ENCODE measurements at regions not wholly inside any gene's neighbourhood (a gene's known extent, or its start where the extent isn't known, plus 50 kb on each side); places are given as distances from the start of the nearest gene placed in this dataset.

DNA sequence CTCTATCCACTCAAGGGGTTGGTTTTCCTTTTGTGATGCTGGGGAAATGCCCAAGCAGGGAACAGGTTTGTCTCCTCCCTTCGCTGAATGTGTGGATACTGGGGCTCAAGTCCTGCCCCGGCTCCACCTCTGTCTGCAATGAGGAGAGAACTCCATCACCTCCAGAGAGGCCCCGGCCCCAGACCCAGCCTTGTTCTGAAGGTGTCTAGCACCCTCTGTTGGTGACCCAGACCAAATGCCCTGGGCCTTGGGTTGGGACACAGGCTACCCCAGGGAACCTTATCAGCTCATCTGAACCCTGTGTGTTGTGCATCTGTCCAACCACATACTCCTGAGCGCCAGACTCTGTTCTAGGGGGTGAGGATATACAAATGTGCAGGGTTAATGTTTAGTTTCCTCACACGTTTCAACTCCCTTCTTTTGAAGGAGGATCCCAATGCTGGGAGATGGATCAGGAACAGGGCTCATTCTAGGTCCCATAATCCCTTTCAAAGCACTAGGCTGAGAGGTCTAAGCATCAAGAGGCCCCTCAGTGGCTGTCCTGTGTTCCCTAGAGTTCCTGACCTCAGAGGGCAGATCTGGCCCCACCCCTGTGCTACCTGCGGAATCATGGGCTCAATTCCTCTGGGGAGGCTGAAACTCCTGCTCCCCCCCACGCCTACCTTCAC, 112.5 kb upstream of the SLC7A1 start (continued):
- TF ChIP-seq REST (IDR thresholded peaks at IDR 0.05) (no peak), RAD21 (IDR thresholded peaks at IDR 0.05) (peak; percentile 67 to 84)

DNA sequence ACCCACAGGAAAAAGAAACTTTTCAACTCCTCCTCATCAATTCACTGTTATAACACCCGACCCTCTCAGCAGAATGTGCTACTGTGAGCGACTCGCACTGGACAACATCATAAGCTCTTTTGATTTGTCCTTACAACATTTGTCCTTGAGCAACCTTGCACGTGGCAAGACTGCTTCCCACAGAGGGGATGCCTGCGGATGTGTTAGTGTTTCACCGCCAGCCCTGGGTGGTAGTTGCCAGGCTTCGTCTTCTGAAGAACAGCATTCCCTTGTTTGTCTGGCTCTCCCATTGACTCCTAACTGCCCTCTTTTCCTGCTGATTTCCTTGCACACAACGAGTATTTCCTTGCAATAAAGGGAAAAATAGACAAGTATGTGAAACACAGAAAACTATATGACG, 111.4 kb upstream of the SLC7A1 start:
- H3K9me3 ChIP-seq (ENCODE audit: control insufficient read depth in 4 of 4, low read length in 3 of 4): no peaks in the 10 kb centered on the region
- DNase-seq (ENCODE audit: low spot score): no peak
- H3K27ac ChIP-seq (ENCODE audit: low read depth in 1 of 2, low read length in 2 of 2): no peak overlapping the region
- H3K36me3 ChIP-seq (ENCODE audit: control insufficient read depth in 4 of 4, insufficient read depth in 3 of 4, low read depth in 1 of 4, low read length in 3 of 4): no peaks in the 10 kb centered on the region
- 76% methylated on average over 9 of the region's 9 CpGs for WGBS
- no peaks in the 10 kb centered on the region for H3K4me1 ChIP-seq (ENCODE audit: control insufficient read depth in 4 of 4, insufficient read depth in 4 of 4, low read length in 3 of 4)
- H3K4me3 ChIP-seq (ENCODE audit: low read depth in 1 of 3, low read length in 3 of 3): no peak overlapping the region
- H3K9ac ChIP-seq (ENCODE audit: low read depth in 1 of 2, low read length in 2 of 2): no peak overlapping the region
- no peak for TF ChIP-seq NR2F2 (IDR thresholded peaks at IDR 0.05)
- H3K27me3 ChIP-seq (ENCODE audit: control insufficient read depth in 4 of 4, insufficient read depth in 4 of 4, low read length in 3 of 4): peaks cover 0 to 7% (median 0%) of the 10 kb centered on the region in 4 donors

DNA sequence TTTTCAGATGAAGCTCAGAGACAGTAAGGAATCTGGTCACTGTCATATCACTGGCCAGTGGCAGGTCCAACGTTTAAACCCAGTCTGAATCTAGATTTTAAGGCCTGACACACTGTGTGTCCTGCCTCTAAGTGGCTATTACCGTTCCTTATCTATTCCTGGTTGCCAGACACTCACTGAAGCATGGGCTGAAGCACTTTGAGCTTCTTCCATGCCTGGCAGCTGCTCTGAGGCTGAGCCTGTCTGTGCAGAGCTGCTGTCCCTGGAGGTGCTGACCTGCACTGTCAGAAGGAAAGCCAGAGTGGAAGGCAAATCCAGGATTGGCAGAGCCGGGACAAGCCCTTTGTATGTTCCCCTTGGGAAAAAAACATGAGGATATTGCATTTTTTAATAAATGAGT, 109.2 kb upstream of the SLC7A1 start:
- H3K9me3 ChIP-seq (ENCODE audit: control insufficient read depth in 4 of 4, low read length in 3 of 4): no peaks in the 10 kb centered on the region
- no peaks in the 10 kb centered on the region for H3K4me1 ChIP-seq (ENCODE audit: control insufficient read depth in 4 of 4, insufficient read depth in 4 of 4, low read length in 3 of 4)
- H3K9ac ChIP-seq (ENCODE audit: low read depth in 1 of 2, low read length in 2 of 2): no peak overlapping the region
- 43% methylated on average over 3 of the region's 3 CpGs for WGBS
- no peak for TF ChIP-seq RAD21 (IDR thresholded peaks at IDR 0.05)
- TF ChIP-seq FOXA2 (IDR thresholded peaks at IDR 0.05): no peak
- no peak for TF ChIP-seq YY1 (IDR thresholded peaks at IDR 0.05)
- TF ChIP-seq, protein P1, sequence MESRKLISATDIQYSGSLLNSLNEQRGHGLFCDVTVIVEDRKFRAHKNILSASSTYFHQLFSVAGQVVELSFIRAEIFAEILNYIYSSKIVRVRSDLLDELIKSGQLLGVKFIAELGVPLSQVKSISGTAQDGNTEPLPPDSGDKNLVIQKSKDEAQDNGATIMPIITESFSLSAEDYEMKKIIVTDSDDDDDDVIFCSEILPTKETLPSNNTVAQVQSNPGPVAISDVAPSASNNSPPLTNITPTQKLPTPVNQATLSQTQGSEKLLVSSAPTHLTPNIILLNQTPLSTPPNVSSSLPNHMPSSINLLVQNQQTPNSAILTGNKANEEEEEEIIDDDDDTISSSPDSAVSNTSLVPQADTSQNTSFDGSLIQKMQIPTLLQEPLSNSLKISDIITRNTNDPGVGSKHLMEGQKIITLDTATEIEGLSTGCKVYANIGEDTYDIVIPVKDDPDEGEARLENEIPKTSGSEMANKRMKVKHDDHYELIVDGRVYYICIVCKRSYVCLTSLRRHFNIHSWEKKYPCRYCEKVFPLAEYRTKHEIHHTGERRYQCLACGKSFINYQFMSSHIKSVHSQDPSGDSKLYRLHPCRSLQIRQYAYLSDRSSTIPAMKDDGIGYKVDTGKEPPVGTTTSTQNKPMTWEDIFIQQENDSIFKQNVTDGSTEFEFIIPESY (IDR thresholded peaks at IDR 0.05): no peak
- TF ChIP-seq GABPA (IDR thresholded peaks at IDR 0.05 in 1 of 2, conservative IDR thresholded peaks at IDR 0.05 in 1 of 2): no peak
- TF ChIP-seq TAF1 (conservative IDR thresholded peaks at IDR 0.05): no peak
- no peak for TF ChIP-seq FOXA1 (IDR thresholded peaks at IDR 0.05)
- TF ChIP-seq REST (IDR thresholded peaks at IDR 0.05): no peak
- no peak for TF ChIP-seq SP1 (IDR thresholded peaks at IDR 0.05)
- TF ChIP-seq NR2F2 (IDR thresholded peaks at IDR 0.05): no peak
- no peak for TF ChIP-seq RXRA (IDR thresholded peaks at IDR 0.05)
- DNase-seq (ENCODE audit: low spot score): no peak
- H3K27ac ChIP-seq (ENCODE audit: low read depth in 1 of 2, low read length in 2 of 2): no peak overlapping the region
- peaks cover 0 to 4% (median 0%) of the 10 kb centered on the region in 4 donors for H3K27me3 ChIP-seq (ENCODE audit: control insufficient read depth in 4 of 4, insufficient read depth in 4 of 4, low read length in 3 of 4)
- no peak overlapping the region for H3K4me3 ChIP-seq (ENCODE audit: low read depth in 1 of 3, low read length in 3 of 3)
- no peaks in the 10 kb centered on the region for H3K36me3 ChIP-seq (ENCODE audit: control insufficient read depth in 4 of 4, insufficient read depth in 3 of 4, low read depth in 1 of 4, low read length in 3 of 4)

All from liver (tissue), 7 donors.